ENCODE measurements at regions not wholly inside any gene's neighbourhood (a gene's known extent, or its start where the extent isn't known, plus 50 kb on each side); places are given as distances from the start of the nearest gene placed in this dataset.

DNA sequence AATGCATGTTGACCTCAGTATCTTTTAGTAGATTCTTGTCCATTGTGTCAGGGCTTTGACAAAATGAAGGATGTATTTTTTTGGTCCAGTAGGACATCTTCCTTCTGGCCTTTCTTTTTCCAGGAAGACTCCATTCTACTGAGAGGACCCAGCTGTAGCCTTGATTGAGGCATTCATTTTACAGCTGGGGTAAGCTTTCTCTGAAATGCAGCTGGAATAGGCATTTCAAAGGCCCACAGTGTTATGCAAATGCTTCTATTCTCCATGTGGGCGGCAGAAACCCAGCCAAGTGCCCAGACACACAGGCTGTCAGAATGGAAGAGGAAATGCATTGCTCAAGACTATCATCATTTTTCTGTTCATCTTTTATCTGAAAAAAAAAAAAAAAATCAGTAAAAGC, 629.0 kb upstream of the CDH8 start:
- Histone ChIP-seq H3K23ac (ENCODE audit: insufficient read length, low read depth, low read length) (no peak overlapping the region), H3K79me1 (ENCODE audit: insufficient read depth, low read depth, low read length, poor library complexity, severe bottlenecking) (no peaks in the 10 kb centered on the region), H3K14ac (ENCODE audit: insufficient read depth, low read length) (no peak overlapping the region), H3K27ac (ENCODE audit: insufficient read length, low read depth, low read length) (no peak overlapping the region), H2BK15ac (ENCODE audit: low read depth, low read length) (no peak overlapping the region), H3K79me2 (ENCODE audit: insufficient read depth, low read length) (no peaks in the 10 kb centered on the region), H2BK5ac (ENCODE audit: insufficient read length, low read length) (no peak overlapping the region), H4K20me1 (ENCODE audit: control insufficient read depth, insufficient read depth, insufficient read length) (no peaks in the 10 kb centered on the region), H3K56ac (ENCODE audit: insufficient read length, low read depth, low read length) (no peak overlapping the region), H4K5ac (ENCODE audit: insufficient read length, low read depth, low read length) (no peak overlapping the region), H2BK12ac (ENCODE audit: insufficient read length, low read depth, low read length) (no peak overlapping the region), H3T11ph (ENCODE audit: low read length) (no peak overlapping the region), H3K4me1 (ENCODE audit: insufficient read depth, low read length) (peaks cover 4% of the 10 kb centered on the region; the same call in 1 of the 2 replicates), H3K18ac (ENCODE audit: insufficient read length, low read depth, low read length) (no peak overlapping the region), H4K8ac (replicated peaks; ENCODE audit: insufficient read length, low read depth, low read length) (no peak overlapping the region), H2AFZ (ENCODE audit: low read length) (no peak overlapping the region), H2BK20ac (ENCODE audit: low read depth, low read length, poor library complexity, severe bottlenecking) (no peak overlapping the region), H3K27me3 (ENCODE audit: insufficient read depth, low read length) (no peaks in the 10 kb centered on the region), H3K4me2 (ENCODE audit: insufficient read depth, insufficient read length, low read length) (no peak overlapping the region), H2BK120ac (ENCODE audit: low read depth, low read length, poor library complexity, severe bottlenecking) (no peak overlapping the region), H3K9me3 (ENCODE audit: control insufficient read depth, low read depth, low read length) (no peaks in the 10 kb centered on the region), H3K4ac (ENCODE audit: low read depth, low read length) (no peak overlapping the region), H4K91ac (ENCODE audit: insufficient read length, low read depth, low read length) (no peak overlapping the region), H3K9ac (ENCODE audit: extremely low read depth, insufficient read length, low read length) (no peak overlapping the region), H2AK5ac (ENCODE audit: insufficient read length, low read length) (no peak overlapping the region), H3K23me2 (ENCODE audit: insufficient read length, low read depth, low read length, poor library complexity, severe bottlenecking) (no peaks in the 10 kb centered on the region)
- TF ChIP-seq, protein P1, sequence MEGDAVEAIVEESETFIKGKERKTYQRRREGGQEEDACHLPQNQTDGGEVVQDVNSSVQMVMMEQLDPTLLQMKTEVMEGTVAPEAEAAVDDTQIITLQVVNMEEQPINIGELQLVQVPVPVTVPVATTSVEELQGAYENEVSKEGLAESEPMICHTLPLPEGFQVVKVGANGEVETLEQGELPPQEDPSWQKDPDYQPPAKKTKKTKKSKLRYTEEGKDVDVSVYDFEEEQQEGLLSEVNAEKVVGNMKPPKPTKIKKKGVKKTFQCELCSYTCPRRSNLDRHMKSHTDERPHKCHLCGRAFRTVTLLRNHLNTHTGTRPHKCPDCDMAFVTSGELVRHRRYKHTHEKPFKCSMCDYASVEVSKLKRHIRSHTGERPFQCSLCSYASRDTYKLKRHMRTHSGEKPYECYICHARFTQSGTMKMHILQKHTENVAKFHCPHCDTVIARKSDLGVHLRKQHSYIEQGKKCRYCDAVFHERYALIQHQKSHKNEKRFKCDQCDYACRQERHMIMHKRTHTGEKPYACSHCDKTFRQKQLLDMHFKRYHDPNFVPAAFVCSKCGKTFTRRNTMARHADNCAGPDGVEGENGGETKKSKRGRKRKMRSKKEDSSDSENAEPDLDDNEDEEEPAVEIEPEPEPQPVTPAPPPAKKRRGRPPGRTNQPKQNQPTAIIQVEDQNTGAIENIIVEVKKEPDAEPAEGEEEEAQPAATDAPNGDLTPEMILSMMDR (conservative IDR thresholded peaks at IDR 0.05), result no peak
- Mint-ChIP-seq H3K9me3 (peaks cover 15 to 21% of the 10 kb centered on the region in 2 experiments), H3K4me1 (peaks cover 25 to 36% of the 10 kb centered on the region in 2 experiments), H3K36me3 (ENCODE audit: insufficient read depth in 1 of 3, low read depth in 3 of 3) (peaks cover 7 to 30% (median 16%) of the 10 kb centered on the region in 3 experiments), H3K27me3 (ENCODE audit: low read depth) (peaks cover 4% of the 10 kb centered on the region), H3K4me3 (no peak overlapping the region; a peak in 1 of 5 replicates), H3K27ac (peak overlapping the region; percentile 68 to 88 (median 76); a peak in 6 of 7 replicates)
- WGBS (ENCODE audit: extremely low coverage, insufficient read length, low lambda C conversion rate), result no CpG with 5 or more reads among the region's 1 CpG
- DNase-seq, result peak; percentile 80

Data from H9 (cell line).